ENCODE measurements at regions not wholly inside any gene's neighbourhood (a gene's known extent, or its start where the extent isn't known, plus 50 kb on each side); places are given as distances from the start of the nearest gene placed in this dataset.

DNA sequence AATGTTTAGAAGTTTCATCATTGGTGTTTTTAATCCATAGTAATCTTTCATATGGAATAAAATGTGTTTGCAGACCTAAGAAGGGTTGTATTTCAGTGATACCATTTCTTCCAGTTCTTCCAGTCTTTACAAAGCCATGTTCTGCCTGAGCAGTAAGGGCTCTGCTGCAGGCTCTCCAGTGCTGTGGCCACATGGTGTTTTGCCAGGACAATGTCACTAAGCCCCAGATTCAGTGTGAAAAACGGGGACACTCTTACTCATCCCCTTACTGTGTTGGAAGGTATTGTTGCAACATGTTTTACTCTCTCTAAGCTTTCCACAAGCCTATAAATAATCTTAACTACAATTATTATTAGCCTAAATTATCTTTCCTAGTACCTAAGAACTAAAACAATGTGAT, 481.4 kb upstream of the CDH7 start (continued):
- TF ChIP-seq, protein P1, sequence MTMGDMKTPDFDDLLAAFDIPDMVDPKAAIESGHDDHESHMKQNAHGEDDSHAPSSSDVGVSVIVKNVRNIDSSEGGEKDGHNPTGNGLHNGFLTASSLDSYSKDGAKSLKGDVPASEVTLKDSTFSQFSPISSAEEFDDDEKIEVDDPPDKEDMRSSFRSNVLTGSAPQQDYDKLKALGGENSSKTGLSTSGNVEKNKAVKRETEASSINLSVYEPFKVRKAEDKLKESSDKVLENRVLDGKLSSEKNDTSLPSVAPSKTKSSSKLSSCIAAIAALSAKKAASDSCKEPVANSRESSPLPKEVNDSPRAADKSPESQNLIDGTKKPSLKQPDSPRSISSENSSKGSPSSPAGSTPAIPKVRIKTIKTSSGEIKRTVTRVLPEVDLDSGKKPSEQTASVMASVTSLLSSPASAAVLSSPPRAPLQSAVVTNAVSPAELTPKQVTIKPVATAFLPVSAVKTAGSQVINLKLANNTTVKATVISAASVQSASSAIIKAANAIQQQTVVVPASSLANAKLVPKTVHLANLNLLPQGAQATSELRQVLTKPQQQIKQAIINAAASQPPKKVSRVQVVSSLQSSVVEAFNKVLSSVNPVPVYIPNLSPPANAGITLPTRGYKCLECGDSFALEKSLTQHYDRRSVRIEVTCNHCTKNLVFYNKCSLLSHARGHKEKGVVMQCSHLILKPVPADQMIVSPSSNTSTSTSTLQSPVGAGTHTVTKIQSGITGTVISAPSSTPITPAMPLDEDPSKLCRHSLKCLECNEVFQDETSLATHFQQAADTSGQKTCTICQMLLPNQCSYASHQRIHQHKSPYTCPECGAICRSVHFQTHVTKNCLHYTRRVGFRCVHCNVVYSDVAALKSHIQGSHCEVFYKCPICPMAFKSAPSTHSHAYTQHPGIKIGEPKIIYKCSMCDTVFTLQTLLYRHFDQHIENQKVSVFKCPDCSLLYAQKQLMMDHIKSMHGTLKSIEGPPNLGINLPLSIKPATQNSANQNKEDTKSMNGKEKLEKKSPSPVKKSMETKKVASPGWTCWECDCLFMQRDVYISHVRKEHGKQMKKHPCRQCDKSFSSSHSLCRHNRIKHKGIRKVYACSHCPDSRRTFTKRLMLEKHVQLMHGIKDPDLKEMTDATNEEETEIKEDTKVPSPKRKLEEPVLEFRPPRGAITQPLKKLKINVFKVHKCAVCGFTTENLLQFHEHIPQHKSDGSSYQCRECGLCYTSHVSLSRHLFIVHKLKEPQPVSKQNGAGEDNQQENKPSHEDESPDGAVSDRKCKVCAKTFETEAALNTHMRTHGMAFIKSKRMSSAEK (CRISPR knock-in tag; IDR thresholded peaks at IDR 0.05; ENCODE audit: borderline replicate concordance): no peak

DNA sequence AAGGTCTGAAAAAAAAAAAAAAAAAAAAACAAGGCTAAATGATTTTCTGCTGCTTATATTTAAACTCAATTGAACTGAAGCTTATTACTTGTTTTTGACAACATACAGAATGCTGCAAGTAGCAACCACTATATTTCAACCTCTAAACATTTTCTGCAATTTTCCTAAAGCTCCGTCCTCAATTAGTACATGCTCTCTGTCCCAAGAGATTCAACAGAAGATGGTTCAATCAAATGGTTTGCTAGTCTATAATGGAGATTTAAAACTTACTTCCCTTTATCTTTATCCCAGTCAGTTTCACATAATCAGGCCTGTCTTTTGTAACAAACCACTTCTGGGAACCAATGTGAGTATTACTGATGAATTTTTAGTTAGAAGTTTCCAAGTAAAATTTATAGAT, 485.1 kb upstream of the CDH7 start:
- DNase-seq (ENCODE audit: low spot score) (no peak), ATAC-seq (no peak)
- Mint-ChIP-seq H3K27me3 (ENCODE audit: low read depth) (no peaks in the 10 kb centered on the region; the same call in 1 of the 2 replicates), H3K9me3 (no peaks in the 10 kb centered on the region), H3K36me3 (no peaks in the 10 kb centered on the region), H3K4me3 (no peak overlapping the region), H3K27ac (no peak overlapping the region), H3K4me1 (peaks cover 3% of the 10 kb centered on the region; the same call in 1 of the 2 replicates)
- ChIA-PET POLR2A (no interaction called here), CTCF (no interaction called here)
- TF ChIP-seq, protein P1 (CRISPR knock-in tag; IDR thresholded peaks at IDR 0.05; ENCODE audit: borderline replicate concordance): no peak
- TF ChIP-seq ATF1 (CRISPR knock-in tag; IDR thresholded peaks at IDR 0.05) (no peak), NFYB (CRISPR knock-in tag; conservative IDR thresholded peaks at IDR 0.05; ENCODE audit: low read depth) (no peak), SMAD4 (CRISPR knock-in tag; IDR thresholded peaks at IDR 0.05) (no peak), NR3C1 (CRISPR knock-in tag; conservative IDR thresholded peaks at IDR 0.05; ENCODE audit: low read depth) (no peak), ZNF232 (CRISPR knock-in tag; IDR thresholded peaks at IDR 0.05) (no peak)

DNA sequence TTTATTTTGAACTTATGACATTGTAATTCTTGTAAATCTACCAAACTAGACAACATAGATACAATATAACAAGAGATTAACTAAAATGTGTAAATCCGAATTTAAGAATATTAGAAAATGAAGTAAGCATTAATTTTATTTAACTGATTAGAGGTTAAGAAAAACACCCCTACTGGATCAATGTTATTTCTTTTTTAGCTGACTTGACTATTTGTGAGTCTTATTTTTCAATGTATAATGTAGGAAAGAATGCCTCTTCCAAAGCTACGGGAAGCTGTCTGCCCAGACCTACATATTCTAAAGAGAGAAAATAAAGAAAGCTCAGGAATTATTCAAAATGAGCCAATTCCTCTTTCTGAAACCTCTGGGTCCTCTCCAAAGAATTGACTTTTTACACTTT, 490.8 kb upstream of the CDH7 start:
- ATAC-seq (no peak), DNase-seq (ENCODE audit: low spot score) (no peak)
- Mint-ChIP-seq H3K36me3 (no peaks in the 10 kb centered on the region), H3K9me3 (no peaks in the 10 kb centered on the region), H3K4me1 (peaks cover 6% of the 10 kb centered on the region), H3K4me3 (no peak overlapping the region), H3K27me3 (ENCODE audit: low read depth) (peaks cover 39% of the 10 kb centered on the region), H3K27ac (no peak overlapping the region)
- CTCF ChIA-PET: no interaction called here
- POLR2A ChIA-PET: no interaction called here
- TF ChIP-seq NR2C2 (CRISPR knock-in tag; IDR thresholded peaks at IDR 0.05) (no peak), JUN (CRISPR knock-in tag; IDR thresholded peaks at IDR 0.05) (no peak), ZNF121 (CRISPR knock-in tag; IDR thresholded peaks at IDR 0.05) (no peak), JAZF1 (CRISPR knock-in tag; IDR thresholded peaks at IDR 0.05) (no peak), TEAD4 (CRISPR knock-in tag; IDR thresholded peaks at IDR 0.05) (no peak), ETV6 (CRISPR knock-in tag; IDR thresholded peaks at IDR 0.05) (no peak), TP53 (CRISPR knock-in tag; IDR thresholded peaks at IDR 0.05) (no peak), ATF1 (CRISPR knock-in tag; IDR thresholded peaks at IDR 0.05) (no peak), CBFB (CRISPR knock-in tag; IDR thresholded peaks at IDR 0.05; ENCODE audit: low read depth) (no peak)
- TF ChIP-seq, protein P2, sequence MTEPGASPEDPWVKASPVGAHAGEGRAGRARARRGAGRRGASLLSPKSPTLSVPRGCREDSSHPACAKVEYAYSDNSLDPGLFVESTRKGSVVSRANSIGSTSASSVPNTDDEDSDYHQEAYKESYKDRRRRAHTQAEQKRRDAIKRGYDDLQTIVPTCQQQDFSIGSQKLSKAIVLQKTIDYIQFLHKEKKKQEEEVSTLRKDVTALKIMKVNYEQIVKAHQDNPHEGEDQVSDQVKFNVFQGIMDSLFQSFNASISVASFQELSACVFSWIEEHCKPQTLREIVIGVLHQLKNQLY (CRISPR knock-in tag; IDR thresholded peaks at IDR 0.05): no peak
- TF ChIP-seq, protein P3, sequence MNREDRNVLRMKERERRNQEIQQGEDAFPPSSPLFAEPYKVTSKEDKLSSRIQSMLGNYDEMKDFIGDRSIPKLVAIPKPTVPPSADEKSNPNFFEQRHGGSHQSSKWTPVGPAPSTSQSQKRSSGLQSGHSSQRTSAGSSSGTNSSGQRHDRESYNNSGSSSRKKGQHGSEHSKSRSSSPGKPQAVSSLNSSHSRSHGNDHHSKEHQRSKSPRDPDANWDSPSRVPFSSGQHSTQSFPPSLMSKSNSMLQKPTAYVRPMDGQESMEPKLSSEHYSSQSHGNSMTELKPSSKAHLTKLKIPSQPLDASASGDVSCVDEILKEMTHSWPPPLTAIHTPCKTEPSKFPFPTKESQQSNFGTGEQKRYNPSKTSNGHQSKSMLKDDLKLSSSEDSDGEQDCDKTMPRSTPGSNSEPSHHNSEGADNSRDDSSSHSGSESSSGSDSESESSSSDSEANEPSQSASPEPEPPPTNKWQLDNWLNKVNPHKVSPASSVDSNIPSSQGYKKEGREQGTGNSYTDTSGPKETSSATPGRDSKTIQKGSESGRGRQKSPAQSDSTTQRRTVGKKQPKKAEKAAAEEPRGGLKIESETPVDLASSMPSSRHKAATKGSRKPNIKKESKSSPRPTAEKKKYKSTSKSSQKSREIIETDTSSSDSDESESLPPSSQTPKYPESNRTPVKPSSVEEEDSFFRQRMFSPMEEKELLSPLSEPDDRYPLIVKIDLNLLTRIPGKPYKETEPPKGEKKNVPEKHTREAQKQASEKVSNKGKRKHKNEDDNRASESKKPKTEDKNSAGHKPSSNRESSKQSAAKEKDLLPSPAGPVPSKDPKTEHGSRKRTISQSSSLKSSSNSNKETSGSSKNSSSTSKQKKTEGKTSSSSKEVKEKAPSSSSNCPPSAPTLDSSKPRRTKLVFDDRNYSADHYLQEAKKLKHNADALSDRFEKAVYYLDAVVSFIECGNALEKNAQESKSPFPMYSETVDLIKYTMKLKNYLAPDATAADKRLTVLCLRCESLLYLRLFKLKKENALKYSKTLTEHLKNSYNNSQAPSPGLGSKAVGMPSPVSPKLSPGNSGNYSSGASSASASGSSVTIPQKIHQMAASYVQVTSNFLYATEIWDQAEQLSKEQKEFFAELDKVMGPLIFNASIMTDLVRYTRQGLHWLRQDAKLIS (CRISPR knock-in tag; IDR thresholded peaks at IDR 0.05; ENCODE audit: borderline replicate concordance): no peak
- TF ChIP-seq, protein P4, sequence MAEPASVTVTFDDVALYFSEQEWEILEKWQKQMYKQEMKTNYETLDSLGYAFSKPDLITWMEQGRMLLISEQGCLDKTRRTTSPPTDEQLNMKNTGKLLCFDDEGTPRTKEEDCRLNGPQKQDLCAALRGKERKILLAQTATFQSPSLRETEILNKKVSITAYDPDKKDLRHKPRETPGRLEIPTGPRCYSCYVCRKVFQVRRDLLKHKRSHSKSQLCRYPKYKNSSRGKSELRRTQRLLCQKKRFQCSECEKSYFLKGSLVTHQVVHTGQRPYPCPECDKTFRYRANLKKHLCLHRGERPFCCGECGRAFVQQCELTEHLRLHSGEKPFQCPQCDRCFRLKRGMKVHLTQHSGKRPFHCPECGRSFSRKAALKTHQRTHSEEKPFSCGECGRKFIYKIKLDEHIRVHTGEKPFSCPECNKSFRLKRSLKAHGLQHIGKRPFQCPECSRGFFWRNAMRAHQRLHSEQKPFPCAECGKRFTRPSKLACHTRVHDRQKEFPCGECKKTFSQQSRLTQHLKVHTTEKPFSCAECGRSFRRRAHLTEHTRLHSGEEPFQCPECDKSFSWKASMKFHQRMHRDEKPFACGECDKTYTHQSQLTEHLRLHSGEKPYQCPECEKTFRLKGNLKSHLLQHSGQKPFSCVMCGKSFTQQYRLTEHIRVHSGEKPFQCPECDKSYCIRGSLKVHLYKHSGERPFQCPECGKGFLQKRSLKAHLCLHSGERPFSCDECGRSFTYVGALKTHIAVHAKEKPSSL (CRISPR knock-in tag; conservative IDR thresholded peaks at IDR 0.05): no peak
- TF ChIP-seq, protein P5, sequence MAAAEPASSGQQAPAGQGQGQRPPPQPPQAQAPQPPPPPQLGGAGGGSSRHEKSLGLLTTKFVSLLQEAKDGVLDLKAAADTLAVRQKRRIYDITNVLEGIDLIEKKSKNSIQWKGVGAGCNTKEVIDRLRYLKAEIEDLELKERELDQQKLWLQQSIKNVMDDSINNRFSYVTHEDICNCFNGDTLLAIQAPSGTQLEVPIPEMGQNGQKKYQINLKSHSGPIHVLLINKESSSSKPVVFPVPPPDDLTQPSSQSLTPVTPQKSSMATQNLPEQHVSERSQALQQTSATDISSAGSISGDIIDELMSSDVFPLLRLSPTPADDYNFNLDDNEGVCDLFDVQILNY (CRISPR knock-in tag; IDR thresholded peaks at IDR 0.05): no peak
